Spleen (tissue), 7 donors: ENCODE measurements at regions not wholly inside any gene's neighbourhood (a gene's known extent, or its start where the extent isn't known, plus 50 kb on each side); places are given as distances from the start of the nearest gene placed in this dataset.
"Not testable (repeated sequence)": the region's sequence is repeated elsewhere in the genome, so short reads cannot be mapped to it uniquely, and the experiment has no call there.

ENCODE experiments used
- CTCF ChIP-seq, 11 experiments: fragments of 200-600 bp in 7 of 11; fragments of 450-650 bp in 4 of 11; sonication (generic) in 4 of 11; IDR thresholded peaks in 8 of 11; conservative IDR thresholded peaks in 3 of 11; 1 replicate in 7 of 11; 2 replicates in 4 of 11; pipeline versions ENCODE4 v1.4.0 to v1.8.0; 2016 to 2021; ENCODE audit warnings: antibody characterized with exemption in 11 of 11, inconsistent platforms in 4 of 11, mild to moderate bottlenecking in 1 of 11
- POLR2AphosphoS5 ChIP-seq, 3 donors: sonication (generic); formaldehyde crosslinking; IDR thresholded peaks; one replicate each; pipeline ENCODE4 v1.5.1; 2017; ENCODE audit warnings: antibody characterized with exemption in 3 of 3
- donor health status: DM: no; HTN: no; CAD: no; lungs with moderate emphysema.
- donor health status: DM: no; HTN: no; CAD: no.
- donor health status: DM: no; HTN: no; CAD: no.

GRCh38 chr9:64776269-64776668 lies 508.7 kb downstream of the FOXD4L5 start:
- TF ChIP-seq POLR2AphosphoS5 (IDR thresholded peaks at IDR 0.05); CTCF (IDR thresholded peaks at IDR 0.05 in 8 of 11, conservative IDR thresholded peaks at IDR 0.05 in 3 of 11): not testable (repeated sequence)
